ENCODE measurements at regions not wholly inside any gene's neighbourhood (a gene's known extent, or its start where the extent isn't known, plus 50 kb on each side); places are given as distances from the start of the nearest gene placed in this dataset.

- TF ChIP-seq CTCF (IDR thresholded peaks at IDR 0.05) (no peak), EZH2phosphoT487 (IDR thresholded peaks at IDR 0.05) (no peak), EZH2 (IDR thresholded peaks at IDR 0.05) (no peak)
- Histone ChIP-seq H4K20me1 (ENCODE audit: low read depth) (no peaks in the 10 kb centered on the region), H3K4me3 (no peak overlapping the region), H3F3A (ENCODE audit: low read depth) (no peaks in the 10 kb centered on the region), H3K9me3 (ENCODE audit: low read depth) (no peaks in the 10 kb centered on the region), H3K27ac (no peak overlapping the region), H3K36me3 (no peaks in the 10 kb centered on the region), H3K9ac (no peak overlapping the region), H2AFZ (replicated peaks) (no peak overlapping the region), H3K27me3 (no peaks in the 10 kb centered on the region), H3K79me2 (ENCODE audit: low read depth) (no peaks in the 10 kb centered on the region), H3K4me2 (no peak overlapping the region), H3K4me1 (no peaks in the 10 kb centered on the region)
- H3K27ac Mint-ChIP-seq = no peak overlapping the region
- H3K9me3 Mint-ChIP-seq = no peaks in the 10 kb centered on the region
- H3K36me3 Mint-ChIP-seq = no peaks in the 10 kb centered on the region
- H3K4me1 Mint-ChIP-seq = no peaks in the 10 kb centered on the region
- DNase-seq (ENCODE audit: low spot score) = no peak
- H3K4me3 Mint-ChIP-seq = no peak overlapping the region
- peaks cover 5% of the 10 kb centered on the region for H3K27me3 Mint-ChIP-seq (ENCODE audit: insufficient read depth, low read depth)
These were observed 789.4 kb upstream of the TBX3 start for GRCh38 chr12:115473257-115473956.

- Histone ChIP-seq H4K20me1 (ENCODE audit: low read depth) (no peaks in the 10 kb centered on the region), H2AFZ (replicated peaks) (no peak overlapping the region), H3F3A (ENCODE audit: low read depth) (no peaks in the 10 kb centered on the region), H3K4me3 (no peak overlapping the region), H3K27ac (no peak overlapping the region), H3K79me2 (ENCODE audit: low read depth) (no peaks in the 10 kb centered on the region), H3K4me2 (no peak overlapping the region), H3K9me3 (ENCODE audit: low read depth) (no peaks in the 10 kb centered on the region), H3K27me3 (no peaks in the 10 kb centered on the region), H3K36me3 (no peaks in the 10 kb centered on the region), H3K9ac (no peak overlapping the region), H3K4me1 (no peaks in the 10 kb centered on the region)
- no peak overlapping the region for H3K4me3 Mint-ChIP-seq
- no peaks in the 10 kb centered on the region for H3K4me1 Mint-ChIP-seq
- H3K27me3 Mint-ChIP-seq (ENCODE audit: insufficient read depth, low read depth) = peaks cover 5% of the 10 kb centered on the region
- no peaks in the 10 kb centered on the region for H3K9me3 Mint-ChIP-seq
- DNase-seq (ENCODE audit: low spot score) = no peak
- no peaks in the 10 kb centered on the region for H3K36me3 Mint-ChIP-seq
- no peak overlapping the region for H3K27ac Mint-ChIP-seq
- TF ChIP-seq EZH2phosphoT487 (IDR thresholded peaks at IDR 0.05) (no peak), CTCF (IDR thresholded peaks at IDR 0.05) (no peak), EZH2 (IDR thresholded peaks at IDR 0.05) (no peak)
These were observed 788.9 kb upstream of the TBX3 start for GRCh38 chr12:115472852-115473251.

- H3K9me3 Mint-ChIP-seq = no peaks in the 10 kb centered on the region
- H3K9me3 ChIP-seq (ENCODE audit: low read depth) = no peaks in the 10 kb centered on the region
These were observed 787.0 kb upstream of the TBX3 start for GRCh38 chr12:115470977-115471376.

More at GRCh38 chr12:115470977-115471376, 787.0 kb upstream of the TBX3 start:
- peaks cover 2% of the 10 kb centered on the region for H3K27me3 Mint-ChIP-seq (ENCODE audit: insufficient read depth, low read depth)
- no peak for DNase-seq (ENCODE audit: low spot score)
- no peaks in the 10 kb centered on the region for H3K36me3 ChIP-seq
- no peak overlapping the region for H3K9ac ChIP-seq
- no peaks in the 10 kb centered on the region for H4K20me1 ChIP-seq (ENCODE audit: low read depth)
- no peaks in the 10 kb centered on the region for H3K36me3 Mint-ChIP-seq
- no peak overlapping the region for H3K4me2 ChIP-seq
- H3K4me3 Mint-ChIP-seq = no peak overlapping the region
- no peaks in the 10 kb centered on the region for H3K79me2 ChIP-seq (ENCODE audit: low read depth)
- no peaks in the 10 kb centered on the region for H3K4me1 Mint-ChIP-seq
- H3K4me1 ChIP-seq = no peaks in the 10 kb centered on the region
- H2AFZ ChIP-seq (replicated peaks) = no peak overlapping the region
- peak; percentile 8 for TF ChIP-seq CTCF (IDR thresholded peaks at IDR 0.05)
- TF ChIP-seq EZH2 (IDR thresholded peaks at IDR 0.05) = no peak
- no peaks in the 10 kb centered on the region for H3K27me3 ChIP-seq
- no peaks in the 10 kb centered on the region for H3F3A ChIP-seq (ENCODE audit: low read depth)
- no peak overlapping the region for H3K27ac Mint-ChIP-seq
- H3K4me3 ChIP-seq = no peak overlapping the region
- H3K27ac ChIP-seq = no peak overlapping the region
